Medulla oblongata (tissue), 1 donor: ENCODE measurements at regions not wholly inside any gene's neighbourhood (a gene's known extent, or its start where the extent isn't known, plus 50 kb on each side); places are given as distances from the start of the nearest gene placed in this dataset.
"Not testable (repeated sequence)": the region's sequence is repeated elsewhere in the genome, so short reads cannot be mapped to it uniquely, and the experiment has no call there.

Experiments
- DNase-seq: peaks from one replicate; pipeline ENCODE4 v3.0.0-alpha.2; 2015; ENCODE audit errors: extremely low spot score

- no peak for DNase-seq
These were observed 147.4 kb downstream of the CYP26A1 start for GRCh38 chr10:93221171-93221496.

- DNase-seq: no peak
These were observed 147.8 kb downstream of the CYP26A1 start for GRCh38 chr10:93221521-93221920.

GRCh38 chr10:93222211-93222754 is 148.6 kb downstream of the CYP26A1 start:
- DNase-seq: no peak

- DNase-seq: no peak
These were observed 149.2 kb downstream of the CYP26A1 start for GRCh38 chr10:93222876-93223275.

- DNase-seq: no peak
These were observed 149.6 kb downstream of the CYP26A1 start for GRCh38 chr10:93223336-93223735.

GRCh38 chr10:93224005-93224779 is 150.5 kb downstream of the CYP26A1 start:
- DNase-seq: no peak

GRCh38 chr10:93225938-93226337 is 152.2 kb downstream of the CYP26A1 start:
- no peak for DNase-seq

GRCh38 chr10:93226619-93227018 is 152.9 kb downstream of the CYP26A1 start:
- DNase-seq: no peak

- DNase-seq: not testable (repeated sequence)
These were observed 156.9 kb downstream of the CYP26A1 start for GRCh38 chr10:93230596-93230995.

GRCh38 chr10:93232159-93232558 is 158.5 kb downstream of the CYP26A1 start:
- not testable (repeated sequence) for DNase-seq

GRCh38 chr10:93234940-93235339 is 161.2 kb downstream of the CYP26A1 start:
- DNase-seq: not testable (repeated sequence)

- DNase-seq: no peak
These were observed 162.0 kb downstream of the CYP26A1 start for GRCh38 chr10:93235686-93236085.

- no peak for DNase-seq
These were observed 162.8 kb downstream of the CYP26A1 start for GRCh38 chr10:93236393-93237040.

- DNase-seq: no peak
These were observed 171.5 kb downstream of the CYP26A1 start for GRCh38 chr10:93245147-93245546.

- no peak for DNase-seq
These were observed 172.1 kb downstream of the CYP26A1 start for GRCh38 chr10:93245779-93246178.

- no peak for DNase-seq
These were observed 175.0 kb downstream of the CYP26A1 start for GRCh38 chr10:93248583-93249227.

GRCh38 chr10:93250010-93250409 is 176.3 kb downstream of the CYP26A1 start:
- no peak for DNase-seq

- DNase-seq: no peak
These were observed 180.6 kb downstream of the CYP26A1 start for GRCh38 chr10:93254180-93254853.

GRCh38 chr10:93255546-93255945 is 181.9 kb downstream of the CYP26A1 start:
- no peak for DNase-seq
